Fibroblast of the conjunctiva (primary cell): ENCODE measurements at regions not wholly inside any gene's neighbourhood (a gene's known extent, or its start where the extent isn't known, plus 50 kb on each side); places are given as distances from the start of the nearest gene placed in this dataset.
"Not testable (repeated sequence)": the region's sequence is repeated elsewhere in the genome, so short reads cannot be mapped to it uniquely, and the experiment has no call there.

Experiments used
- DNase-seq: peaks from one replicate; pipeline ENCODE4 v3.0.0-alpha.2; 2010; ENCODE audit warnings: low read depth

DNA sequence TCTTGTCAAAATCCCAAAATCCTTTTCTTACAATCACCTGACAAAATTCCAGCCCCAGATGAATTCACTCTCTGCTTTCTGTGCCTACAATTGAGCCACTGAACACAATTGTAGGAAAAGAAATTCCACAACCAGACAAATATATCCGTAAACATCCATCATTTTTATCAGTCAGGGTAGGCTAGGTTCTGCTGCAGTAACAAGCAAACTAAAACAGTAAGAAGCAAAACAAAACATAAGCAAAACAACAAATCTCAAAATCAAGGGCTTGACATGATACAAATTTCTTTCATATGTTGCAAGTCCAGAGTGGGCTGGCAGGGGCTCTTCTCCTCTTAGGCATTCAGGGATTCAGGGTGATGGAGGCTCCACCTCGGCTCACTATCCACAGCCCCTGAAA is 114.2 kb upstream of the MAN2A1 start:
- no peak for DNase-seq

DNA sequence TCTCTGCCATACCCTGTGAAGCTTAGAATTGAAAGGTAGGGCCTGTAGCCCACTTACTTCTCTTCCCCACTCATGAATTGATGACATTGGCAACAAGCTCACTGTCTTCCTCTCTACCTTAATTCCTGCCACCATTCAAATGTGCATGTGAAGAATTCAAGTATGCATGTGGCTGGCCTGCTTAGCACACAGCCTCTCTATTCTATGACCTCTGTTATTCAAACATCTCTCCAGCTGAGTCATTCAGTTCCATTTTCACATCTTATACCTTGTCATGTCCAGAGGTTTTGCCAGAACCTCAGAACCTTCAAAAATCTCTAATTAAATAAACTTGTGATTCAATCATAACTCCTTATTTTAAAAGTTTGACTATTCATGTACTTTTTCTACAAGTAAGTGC is 114.7 kb upstream of the MAN2A1 start:
- DNase-seq = no peak

- no peak for DNase-seq
These were observed 116.0 kb upstream of the MAN2A1 start for GRCh38 chr5:109573766-109574165.

- no peak for DNase-seq
These were observed 116.5 kb upstream of the MAN2A1 start for GRCh38 chr5:109573256-109573655.

GRCh38 chr5:109571785-109572184 is 117.9 kb upstream of the MAN2A1 start:
- no peak for DNase-seq

- DNase-seq = no peak
These were observed 119.3 kb upstream of the MAN2A1 start for GRCh38 chr5:109570362-109570874.

DNA sequence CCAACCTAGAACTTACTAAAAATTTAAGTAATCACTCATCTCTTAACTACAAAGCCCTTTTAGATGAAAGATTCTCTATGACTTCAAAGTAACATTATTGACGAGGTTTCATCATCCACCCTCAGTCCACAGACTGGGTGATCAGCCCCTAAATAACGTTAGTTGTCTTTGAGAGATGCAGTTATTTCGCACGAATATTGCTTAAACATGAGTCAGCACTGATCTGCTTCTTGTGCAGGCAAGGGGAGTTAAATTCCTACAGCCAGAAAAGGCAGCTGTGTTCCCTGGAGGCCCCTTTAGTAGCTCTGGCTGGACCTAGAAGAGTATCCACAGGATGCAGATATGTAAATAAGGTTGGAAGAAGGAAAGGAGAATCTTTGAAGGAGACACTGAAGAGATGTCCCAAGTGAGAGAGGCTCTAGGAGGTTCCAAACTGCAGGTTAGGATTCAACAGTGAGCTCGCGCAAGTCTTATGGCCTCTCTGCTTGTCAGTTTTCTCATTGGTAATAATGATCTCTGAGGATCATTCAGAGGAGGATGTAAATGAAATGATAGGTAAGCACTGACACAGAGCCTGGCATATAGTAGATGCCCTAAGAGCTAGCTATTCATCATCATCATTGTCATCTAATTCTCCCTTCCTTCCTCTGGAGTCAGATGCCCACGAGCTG is 122.2 kb upstream of the MAN2A1 start:
- DNase-seq = peak; percentile 42

GRCh38 chr5:109566361-109566760 is 123.4 kb upstream of the MAN2A1 start:
- no peak for DNase-seq

- no peak for DNase-seq
These were observed 126.0 kb upstream of the MAN2A1 start for GRCh38 chr5:109563739-109564138.

GRCh38 chr5:109563189-109563588 is 126.5 kb upstream of the MAN2A1 start:
- no peak for DNase-seq

- no peak for DNase-seq
These were observed 127.3 kb upstream of the MAN2A1 start for GRCh38 chr5:109562441-109562840.

DNA sequence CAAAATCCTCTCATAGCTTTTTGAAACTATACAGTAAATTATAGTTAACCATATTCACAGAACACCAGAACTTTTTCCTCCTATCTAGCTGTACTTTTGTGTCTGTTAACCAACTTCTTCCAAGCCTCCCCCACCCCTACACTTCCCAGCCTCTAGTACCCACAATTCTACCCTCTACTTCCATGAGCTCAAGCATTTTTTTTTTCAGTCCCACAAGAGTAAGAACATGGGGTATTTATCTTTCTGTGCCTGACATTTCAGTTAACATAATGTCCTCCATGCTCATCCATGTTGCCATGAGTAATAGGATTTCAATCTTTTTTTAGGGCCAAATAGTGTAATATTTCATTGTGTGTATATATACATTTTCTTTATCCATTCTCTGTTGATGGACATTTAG is 128.3 kb upstream of the MAN2A1 start:
- DNase-seq = no peak

- no peak for DNase-seq
These were observed 129.2 kb upstream of the MAN2A1 start for GRCh38 chr5:109560554-109560953.

GRCh38 chr5:109558952-109559351 is 130.8 kb upstream of the MAN2A1 start:
- peak; percentile 4 for DNase-seq

GRCh38 chr5:109558364-109558763 is 131.4 kb upstream of the MAN2A1 start:
- DNase-seq = no peak

DNA sequence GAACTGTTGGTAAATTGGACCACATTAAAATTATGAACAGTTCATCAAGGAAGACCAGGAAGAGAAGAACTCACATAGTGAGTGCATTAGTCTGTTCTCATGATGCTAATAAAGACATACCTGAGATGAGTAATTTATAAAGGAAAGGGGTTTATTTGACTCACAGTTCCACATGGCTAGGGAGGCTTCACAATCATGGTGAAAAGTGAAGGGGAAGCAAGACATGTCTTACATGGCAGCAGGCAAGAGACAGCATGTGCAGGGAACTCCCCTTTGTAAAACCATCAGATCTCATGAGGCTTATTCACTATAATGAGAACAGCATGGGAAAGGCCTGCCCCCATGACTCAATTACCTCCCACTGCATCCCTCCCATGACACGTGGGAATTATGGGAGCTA is 135.9 kb upstream of the MAN2A1 start:
- DNase-seq = no peak

- DNase-seq = not testable (repeated sequence)
These were observed 138.5 kb upstream of the MAN2A1 start for GRCh38 chr5:109551234-109551633.

GRCh38 chr5:109550077-109550476 is 139.7 kb upstream of the MAN2A1 start:
- DNase-seq = no peak

DNA sequence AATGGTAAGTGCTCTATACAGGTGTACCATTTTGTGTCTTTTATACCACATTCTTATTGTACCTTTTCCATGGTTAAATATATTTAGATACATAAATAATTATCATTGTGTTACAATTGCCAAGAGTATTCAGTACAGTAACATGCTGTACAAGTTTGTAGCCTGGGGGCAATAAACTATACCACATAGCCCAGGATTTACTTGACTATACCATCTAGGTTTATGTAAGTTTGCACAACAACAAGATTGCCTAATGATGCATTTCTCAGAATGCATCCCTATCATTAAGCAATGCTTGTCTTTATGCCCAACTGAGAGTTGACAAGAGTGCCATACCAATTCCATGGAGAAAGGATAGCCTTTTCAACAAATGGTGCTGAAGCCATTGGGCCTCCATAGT is 136.7 kb upstream of the PJA2 start:
- no peak for DNase-seq

- DNase-seq = not testable (repeated sequence)
These were observed 135.1 kb upstream of the PJA2 start for GRCh38 chr5:109544873-109545272.

GRCh38 chr5:109538692-109539091 is 128.9 kb upstream of the PJA2 start:
- not testable (repeated sequence) for DNase-seq

- DNase-seq = not testable (repeated sequence)
These were observed 125.3 kb upstream of the PJA2 start for GRCh38 chr5:109535090-109535489.

GRCh38 chr5:109533751-109534272 is 124.0 kb upstream of the PJA2 start:
- DNase-seq = peak; percentile 0

GRCh38 chr5:109532773-109533364 is 123.1 kb upstream of the PJA2 start:
- DNase-seq = no peak
